K562 (cell line): ENCODE measurements at regions not wholly inside any gene's neighbourhood (a gene's known extent, or its start where the extent isn't known, plus 50 kb on each side); places are given as distances from the start of the nearest gene placed in this dataset.

Experiments
- ATAC-seq: fragments of 200-7000 bp; cut with Tn5 transposase; 3 replicates; pipeline ENCODE4 v1.9.1; 2020; ENCODE audit warnings: moderate library complexity
- BruUV-seq: library from RNA; stranded (reverse); fragments of 400-500 nt; replicated peaks from 2 replicates; lab custom pipeline; 2021; lab: Mats Ljungman, UMichigan
- CTCF ChIA-PET: fragments of 300-600 bp; formaldehyde crosslinking; extraction: SDS; loops from one replicate; lab custom pipeline; 2021; ENCODE audit warnings: low intra/inter-chr PET ratio; lab: Yijun Ruan, JAX
- POLR2A ChIA-PET: fragments of 300-600, 350-650 bp; sonication (Branson Sonifier 250); formaldehyde crosslinking; extraction: SDS; loops from one replicate; lab custom pipeline; 2021; ENCODE audit warnings: antibody characterized with exemption, inconsistent platforms; lab: Yijun Ruan, JAX
- DNase-seq, 4 experiments: peaks; one replicate each; pipeline versions ENCODE4 v3.0.0 to v3.0.0-alpha.2; 2011 to 2018; ENCODE audit warnings: low spot score in 3 of 4, mixed read lengths in 3 of 4; ENCODE audit errors: extremely low read depth in 1 of 4
- FAIRE-seq: peaks from 2 replicates; lab custom pipeline; 2011; peaks lifted over from hg19 to GRCh38; lab: Jason Lieb, UNC
- H2AFZ ChIP-seq: 2 replicates; pipeline ENCODE4 v1.6.0; 2011; ENCODE audit warnings: low read depth, low read length, control low read depth, inconsistent platforms
- H3K27ac ChIP-seq: fragments of 200-600 bp; 3 replicates; pipeline ENCODE4 v1.8.0; 2011; ENCODE audit warnings: low read depth, mild to moderate bottlenecking, control low read depth, inconsistent platforms, low read length, moderate library complexity, mixed read lengths; ENCODE audit errors: extremely low read depth
- H3K27me3 ChIP-seq, 2 experiments: fragments of 300-600 bp in 1 of 2; 2 replicates in 1 of 2; 3 replicates in 1 of 2; pipeline versions ENCODE4 v1.6.0 to v1.8.0; 2011; ENCODE audit warnings: inconsistent platforms in 2 of 2, low read length in 2 of 2, mild to moderate bottlenecking in 1 of 2, mixed read lengths in 1 of 2, moderate library complexity in 1 of 2; ENCODE audit not compliant: control insufficient read depth in 2 of 2, insufficient read depth in 2 of 2
- H3K36me3 ChIP-seq: fragments of 300-600 bp; 3 replicates; pipeline ENCODE4 v1.8.0; 2011; ENCODE audit warnings: mild to moderate bottlenecking, low read length, inconsistent platforms; ENCODE audit not compliant: control insufficient read depth, insufficient read depth
- H3K4me1 ChIP-seq, 2 experiments: fragments of 200-600 bp in 1 of 2; replicated peaks in 1 of 2; 2 replicates in 1 of 2; 3 replicates in 1 of 2; pipeline versions ENCODE4 v1.5.1 to v1.8.0; 2011; ENCODE audit warnings: inconsistent platforms in 2 of 2, low read length in 2 of 2, mild to moderate bottlenecking in 1 of 2, mixed read lengths in 1 of 2, moderate library complexity in 1 of 2; ENCODE audit not compliant: control insufficient read depth in 2 of 2, insufficient read depth in 2 of 2
- H3K4me2 ChIP-seq: 2 replicates; pipeline ENCODE4 v1.6.1; 2011; ENCODE audit warnings: low read length, control low read depth, inconsistent platforms, mixed read lengths; ENCODE audit not compliant: insufficient read depth
- H3K4me3 ChIP-seq: fragments of 200-600 bp; sonication (generic), shearing (Covaris generic); 2 replicates; pipeline ENCODE4 v1.5.1; 2016; ENCODE audit warnings: control low read depth, inconsistent platforms
- H3K79me2 ChIP-seq: fragments of 200-600 bp; 3 replicates; pipeline ENCODE4 v1.8.0; 2011; ENCODE audit warnings: low read length, inconsistent platforms; ENCODE audit not compliant: control insufficient read depth, insufficient read depth
- H3K9ac ChIP-seq, 2 experiments: 2 replicates each; pipeline versions ENCODE4 v1.6.0 to v1.6.1; 2011; ENCODE audit warnings: low read depth in 2 of 2, low read length in 2 of 2, control low read depth in 1 of 2, inconsistent platforms in 1 of 2, mild to moderate bottlenecking in 1 of 2, mixed read lengths in 1 of 2; ENCODE audit not compliant: insufficient read depth in 1 of 2
- H3K9me1 ChIP-seq: one replicate; pipeline ENCODE4 v1.6.0; 2011; ENCODE audit warnings: inconsistent platforms, mild to moderate bottlenecking, low read length, moderate library complexity; ENCODE audit not compliant: control insufficient read depth, insufficient read depth
- H3K9me3 ChIP-seq: replicated peaks from 2 replicates; pipeline ENCODE4 v1.5.1; 2011; ENCODE audit warnings: low read depth, low read length, inconsistent platforms; ENCODE audit not compliant: control insufficient read depth, insufficient read depth
- H4K20me1 ChIP-seq: replicated peaks from 2 replicates; pipeline ENCODE4 v1.6.1; 2011; ENCODE audit warnings: low read length, inconsistent platforms, mixed read lengths; ENCODE audit not compliant: control insufficient read depth, insufficient read depth
- BRD9 ChIP-seq: fragments of 450-650 bp; IDR thresholded peaks from 2 replicates; pipeline ENCODE4 v1.6.1; 2018; ENCODE audit warnings: low read depth; ENCODE audit not compliant: partially characterized antibody
- CBFB ChIP-seq: sonication (generic); formaldehyde crosslinking; IDR thresholded peaks from 2 replicates; pipeline ENCODE4 v1.4.0; 2020; ENCODE audit warnings: mild to moderate bottlenecking, missing genetic modification reagents
- HNRNPK ChIP-seq: fragments of 200-400 bp; formaldehyde crosslinking; IDR thresholded peaks from one replicate; pipeline ENCODE4 v1.6.1; 2018; ENCODE audit warnings: mild to moderate bottlenecking, low read depth, low read length; ENCODE audit not compliant: poor library complexity, severe bottlenecking
- RBM34 ChIP-seq: fragments of 200-400 bp; formaldehyde crosslinking; IDR thresholded peaks from 2 replicates; pipeline ENCODE4 v1.6.1; 2018; ENCODE audit warnings: low read length, borderline replicate concordance; ENCODE audit not compliant: insufficient read depth
- SAFB ChIP-seq: fragments of 200-400 bp; formaldehyde crosslinking; IDR thresholded peaks from 2 replicates; pipeline ENCODE4 v1.6.1; 2017; ENCODE audit warnings: low read depth, low read length, borderline replicate concordance
- ZBTB1 ChIP-seq: sonication (generic); formaldehyde crosslinking; IDR thresholded peaks from 2 replicates; pipeline ENCODE4 v1.8.1; 2023; ENCODE audit warnings: missing genetic modification reagents, low read depth, mild to moderate bottlenecking, borderline replicate concordance
- ZNF224 ChIP-seq: sonication (generic); formaldehyde crosslinking; IDR thresholded peaks from 2 replicates; pipeline ENCODE4 v1.8.0; 2022; ENCODE audit warnings: mild to moderate bottlenecking, missing genetic modification reagents
- ZNF561 ChIP-seq: fragments of 450-650 bp; formaldehyde crosslinking; conservative IDR thresholded peaks from 2 replicates; pipeline ENCODE4 v1.4.0; 2020; ENCODE audit warnings: mild to moderate bottlenecking, moderate library complexity
- WGBS: fragments of 100-300 bp; shearing (Covaris generic); methylation state at CpG from one replicate; pipeline ENCODE4 v1.1.6; 2016; ENCODE audit warnings: low coverage, mixed read lengths; ENCODE audit not compliant: insufficient coverage; ENCODE audit errors: missing lambda C conversion rate; 5-methylcytosine and 5-hydroxymethylcytosine counted together
- in situ Hi-C: fragments of 300-500 bp; cut with MboI; formaldehyde crosslinking; loops from 4 replicates; pipeline ENCODE4 v1.15.0; 2018; ENCODE audit warnings: inconsistent platforms, mixed read lengths
- intact Hi-C: fragments of 100-400 bp; cut with micrococcal nuclease; formaldehyde crosslinking; loops from 2 replicates; pipeline ENCODE4 v1.14.2; 2022
- TF ChIP-seq, protein P1 (sequence below): fragments of 250-450 bp; sonication (Bioruptor Pico); IDR thresholded peaks from 2 replicates; pipeline ENCODE4 v1.5.0; 2022; ENCODE audit warnings: mild to moderate bottlenecking

DNA sequence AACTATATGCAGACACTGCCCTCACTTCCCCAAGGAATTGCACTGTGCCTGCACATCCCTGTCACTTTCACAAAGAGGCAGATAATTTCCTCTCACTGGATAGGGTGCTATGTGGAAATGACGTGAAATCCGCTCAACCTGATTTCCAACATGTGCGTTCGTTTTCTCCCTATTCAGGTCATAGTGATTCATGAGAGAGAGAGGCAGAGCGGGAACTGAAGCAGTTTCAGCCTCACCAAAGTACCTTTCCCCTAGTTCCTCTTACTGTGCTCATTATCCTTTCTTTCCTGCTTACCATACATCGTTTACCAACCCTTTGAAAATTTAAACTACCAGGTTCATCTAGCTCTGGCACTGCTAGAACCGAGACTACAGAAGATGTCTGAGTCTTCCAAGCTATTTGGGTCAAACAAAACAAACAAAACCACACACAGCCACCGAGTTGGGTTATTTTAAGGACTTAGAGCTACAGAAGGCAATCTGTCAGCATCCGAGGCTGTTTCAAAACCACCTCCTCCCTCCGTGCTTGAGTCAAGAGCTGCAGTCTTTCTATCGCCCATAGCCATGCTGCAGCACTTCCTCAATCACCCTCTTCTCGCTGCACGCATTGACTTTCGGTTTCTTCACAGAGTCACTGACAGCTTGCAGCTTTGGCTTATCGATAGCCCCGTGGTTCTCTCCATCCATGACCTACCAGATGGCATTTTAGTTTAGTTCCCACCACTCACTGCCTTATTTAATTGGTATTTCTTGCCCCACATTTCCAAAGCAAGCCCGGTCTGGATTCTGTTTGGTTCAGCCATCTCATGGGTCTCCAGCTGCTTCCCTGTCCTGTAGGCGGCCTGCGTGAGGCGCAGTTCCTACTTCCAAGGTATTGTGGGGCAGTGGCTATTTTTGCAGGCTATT, 1395.8 kb downstream of the EFNB2 start:
- POLR2A ChIA-PET: no interaction called here
- no peak overlapping the region for H3K9ac ChIP-seq
- FAIRE-seq (no peak), ATAC-seq (no peak), DNase-seq (no peak)
- TF ChIP-seq CBFB (CRISPR knock-in tag) (no peak), HNRNPK (no peak), RBM34 (no peak), ZBTB1 (CRISPR knock-in tag) (no peak), ZNF224 (CRISPR knock-in tag) (no peak), SAFB (no peak), BRD9 (no peak), ZNF561 (CRISPR knock-in tag) (no peak)
- TF ChIP-seq, protein P1, sequence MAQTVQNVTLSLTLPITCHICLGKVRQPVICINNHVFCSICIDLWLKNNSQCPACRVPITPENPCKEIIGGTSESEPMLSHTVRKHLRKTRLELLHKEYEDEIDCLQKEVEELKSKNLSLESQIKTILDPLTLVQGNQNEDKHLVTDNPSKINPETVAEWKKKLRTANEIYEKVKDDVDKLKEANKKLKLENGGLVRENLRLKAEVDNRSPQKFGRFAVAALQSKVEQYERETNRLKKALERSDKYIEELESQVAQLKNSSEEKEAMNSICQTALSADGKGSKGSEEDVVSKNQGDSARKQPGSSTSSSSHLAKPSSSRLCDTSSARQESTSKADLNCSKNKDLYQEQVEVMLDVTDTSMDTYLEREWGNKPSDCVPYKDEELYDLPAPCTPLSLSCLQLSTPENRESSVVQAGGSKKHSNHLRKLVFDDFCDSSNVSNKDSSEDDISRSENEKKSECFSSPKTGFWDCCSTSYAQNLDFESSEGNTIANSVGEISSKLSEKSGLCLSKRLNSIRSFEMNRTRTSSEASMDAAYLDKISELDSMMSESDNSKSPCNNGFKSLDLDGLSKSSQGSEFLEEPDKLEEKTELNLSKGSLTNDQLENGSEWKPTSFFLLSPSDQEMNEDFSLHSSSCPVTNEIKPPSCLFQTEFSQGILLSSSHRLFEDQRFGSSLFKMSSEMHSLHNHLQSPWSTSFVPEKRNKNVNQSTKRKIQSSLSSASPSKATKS (CRISPR knock-in tag): no peak
- H3K4me2 ChIP-seq: no peak overlapping the region
- no peak overlapping the region for H3K27ac ChIP-seq
- no peaks in the 10 kb centered on the region for H3K9me1 ChIP-seq
- no peaks in the 10 kb centered on the region for H3K36me3 ChIP-seq
- no peaks in the 10 kb centered on the region for H4K20me1 ChIP-seq
- no peak overlapping the region for H2AFZ ChIP-seq
- in situ Hi-C loops (no loop called here), intact Hi-C loops (no loop called here)
- no peaks in the 10 kb centered on the region for H3K79me2 ChIP-seq
- CTCF ChIA-PET: no interaction called here
- no peaks in the 10 kb centered on the region for H3K9me3 ChIP-seq
- H3K27me3 ChIP-seq: no peaks in the 10 kb centered on the region
- H3K4me1 ChIP-seq: no peaks in the 10 kb centered on the region
- BruUV-seq: no TSS peak
- 0% methylated on average over 9 of the region's 20 CpGs for WGBS
- H3K4me3 ChIP-seq: no peak overlapping the region
